Neural cell (in vitro differentiated cells): ENCODE measurements at regions not wholly inside any gene's neighbourhood (a gene's known extent, or its start where the extent isn't known, plus 50 kb on each side); places are given as distances from the start of the nearest gene placed in this dataset.

Source experiments
- H2AFZ ChIP-seq: fragments of 200-600, 300-800 bp; sonication (generic), shearing (Covaris generic); 2 replicates; pipeline ENCODE4 v1.6.0; 2014; ENCODE audit warnings: low read depth, mild to moderate bottlenecking, antibody characterized with exemption, low read length, moderate library complexity
- H3F3A ChIP-seq: fragments of 200-600 bp; shearing (Covaris generic); 2 replicates; pipeline ENCODE4 v1.6.1; 2016; ENCODE audit warnings: mild to moderate bottlenecking, moderate library complexity, mixed read lengths, antibody characterized with exemption, low read length; ENCODE audit not compliant: insufficient read depth, poor library complexity, severe bottlenecking
- H3K27ac ChIP-seq: fragments of 200-600, 300-800 bp; sonication (generic), shearing (Covaris generic); 2 replicates; pipeline ENCODE4 v1.5.1; 2014; ENCODE audit warnings: mild to moderate bottlenecking, low read length, moderate library complexity
- H3K27me3 ChIP-seq: fragments of 300-800, 200-600 bp; sonication (generic), shearing (Covaris generic); 2 replicates; pipeline ENCODE4 v1.6.0; 2014; ENCODE audit warnings: mild to moderate bottlenecking, low read depth, low read length, moderate library complexity; ENCODE audit not compliant: insufficient read depth
- H3K36me3 ChIP-seq: fragments of 300-800, 200-600 bp; sonication (generic), shearing (Covaris generic); 2 replicates; pipeline ENCODE4 v1.5.1; 2014; ENCODE audit warnings: mild to moderate bottlenecking, antibody characterized with exemption, low read length, moderate library complexity; ENCODE audit not compliant: insufficient read depth
- H3K4me2 ChIP-seq: fragments of 300-800, 200-600 bp; sonication (generic), shearing (Covaris generic); 2 replicates; pipeline ENCODE4 v1.6.0; 2014; ENCODE audit warnings: mild to moderate bottlenecking, low read length
- H3K4me3 ChIP-seq: fragments of 300-800, 200-600 bp; sonication (generic), shearing (Covaris generic); 2 replicates; pipeline ENCODE4 v1.5.1; 2014; ENCODE audit warnings: mild to moderate bottlenecking, low read length, moderate library complexity
- H3K79me2 ChIP-seq: fragments of 200-600 bp; shearing (Covaris generic); replicated peaks from 2 replicates; pipeline ENCODE4 v1.6.0; 2014; ENCODE audit warnings: mild to moderate bottlenecking, low read length, moderate library complexity; ENCODE audit not compliant: insufficient read depth
- H3K9ac ChIP-seq: fragments of 300-800, 200-600 bp; sonication (generic), shearing (Covaris generic); 2 replicates; pipeline ENCODE4 v1.6.1; 2016; ENCODE audit warnings: mild to moderate bottlenecking, low read length, mixed read lengths
- H3K9me2 ChIP-seq: fragments of 200-600 bp; shearing (Covaris generic); 2 replicates; pipeline ENCODE4 v1.6.1; 2016; ENCODE audit warnings: mild to moderate bottlenecking, low read length, mixed read lengths; ENCODE audit not compliant: insufficient read depth
- H3K9me3 ChIP-seq: fragments of 200-600, 300-800 bp; sonication (generic), shearing (Covaris generic); 2 replicates; pipeline ENCODE4 v1.6.1; 2016; ENCODE audit warnings: mild to moderate bottlenecking, mixed run types, low read length, moderate library complexity, mixed read lengths
- H4K20me1 ChIP-seq: fragments of 200-600 bp; shearing (Covaris generic); 2 replicates; pipeline ENCODE4 v1.6.1; 2016; ENCODE audit warnings: mild to moderate bottlenecking, mixed run types; ENCODE audit not compliant: insufficient read depth
- CTCF ChIP-seq: fragments of 450-650 bp; IDR thresholded peaks from 2 replicates; pipeline ENCODE4 v1.5.1; 2014; ENCODE audit warnings: antibody characterized with exemption, mild to moderate bottlenecking, moderate library complexity; ENCODE audit not compliant: poor library complexity, severe bottlenecking
- EP300 ChIP-seq: fragments of 450-650 bp; conservative IDR thresholded peaks from 2 replicates; pipeline ENCODE4 v1.6.1; 2014; ENCODE audit warnings: antibody characterized with exemption, mild to moderate bottlenecking, moderate library complexity; ENCODE audit not compliant: poor library complexity, severe bottlenecking
- EZH2 ChIP-seq: fragments of 200-600, 300-800 bp; shearing (Covaris generic), sonication (generic); IDR thresholded peaks from 2 replicates; pipeline ENCODE4 v1.6.1; 2014; ENCODE audit warnings: antibody characterized with exemption, low read length, borderline replicate concordance, mild to moderate bottlenecking; ENCODE audit not compliant: insufficient read depth, poor library complexity, severe bottlenecking
- MXI1 ChIP-seq: fragments of 450-650 bp; conservative IDR thresholded peaks from 2 replicates; pipeline ENCODE4 v1.6.1; 2014; ENCODE audit warnings: antibody characterized with exemption, mild to moderate bottlenecking; ENCODE audit not compliant: poor library complexity, severe bottlenecking
- POLR2AphosphoS5 ChIP-seq: IDR thresholded peaks from 2 replicates; pipeline ENCODE4 v1.6.1; 2012
- RAD21 ChIP-seq: fragments of 450-650 bp; conservative IDR thresholded peaks from 2 replicates; pipeline ENCODE4 v1.6.1; 2014; ENCODE audit warnings: antibody characterized with exemption, mild to moderate bottlenecking, moderate library complexity
- SMC3 ChIP-seq: fragments of 450-650 bp; conservative IDR thresholded peaks from 2 replicates; pipeline ENCODE4 v1.6.1; 2014; ENCODE audit warnings: antibody characterized with exemption, mild to moderate bottlenecking, moderate library complexity; ENCODE audit not compliant: poor library complexity
- TAF1 ChIP-seq: IDR thresholded peaks from 2 replicates; pipeline ENCODE4 v1.6.1; 2012; ENCODE audit warnings: low read depth
- TF ChIP-seq, protein P1 (sequence below): IDR thresholded peaks from 2 replicates; pipeline ENCODE4 v1.6.1; 2012; ENCODE audit warnings: borderline replicate concordance

DNA sequence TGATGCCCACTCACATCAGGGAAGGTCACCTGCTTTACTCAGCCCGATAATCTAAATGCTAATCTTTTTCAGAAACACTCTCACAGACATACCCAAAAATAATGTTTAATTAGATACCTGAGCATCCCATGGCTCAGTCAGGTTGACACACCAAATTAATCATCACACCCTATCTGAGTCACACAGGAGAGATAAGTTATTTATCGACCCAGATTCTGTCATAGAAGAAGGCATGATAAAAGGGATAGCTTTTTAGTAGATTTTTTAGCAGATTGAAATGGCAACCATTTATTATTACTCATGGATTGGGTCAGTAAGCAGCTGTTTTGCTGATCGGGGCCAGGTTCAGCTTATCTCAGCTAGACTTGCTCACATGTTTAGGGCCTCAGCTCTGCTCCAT, 97.8 kb upstream of the TYRP1 start:
- Histone ChIP-seq H2AFZ (no peak overlapping the region), H3K79me2 (no peaks in the 10 kb centered on the region), H3K27ac (no peak overlapping the region)

GRCh38 chr9:12604164-12604821, 88.9 kb upstream of the TYRP1 start:
- no peak overlapping the region for H2AFZ ChIP-seq
- no peak overlapping the region for H3K27ac ChIP-seq
- H3K36me3 ChIP-seq: no peaks in the 10 kb centered on the region
- no peak for TF ChIP-seq SMC3
- TF ChIP-seq CTCF: no peak
- TF ChIP-seq, protein P1, sequence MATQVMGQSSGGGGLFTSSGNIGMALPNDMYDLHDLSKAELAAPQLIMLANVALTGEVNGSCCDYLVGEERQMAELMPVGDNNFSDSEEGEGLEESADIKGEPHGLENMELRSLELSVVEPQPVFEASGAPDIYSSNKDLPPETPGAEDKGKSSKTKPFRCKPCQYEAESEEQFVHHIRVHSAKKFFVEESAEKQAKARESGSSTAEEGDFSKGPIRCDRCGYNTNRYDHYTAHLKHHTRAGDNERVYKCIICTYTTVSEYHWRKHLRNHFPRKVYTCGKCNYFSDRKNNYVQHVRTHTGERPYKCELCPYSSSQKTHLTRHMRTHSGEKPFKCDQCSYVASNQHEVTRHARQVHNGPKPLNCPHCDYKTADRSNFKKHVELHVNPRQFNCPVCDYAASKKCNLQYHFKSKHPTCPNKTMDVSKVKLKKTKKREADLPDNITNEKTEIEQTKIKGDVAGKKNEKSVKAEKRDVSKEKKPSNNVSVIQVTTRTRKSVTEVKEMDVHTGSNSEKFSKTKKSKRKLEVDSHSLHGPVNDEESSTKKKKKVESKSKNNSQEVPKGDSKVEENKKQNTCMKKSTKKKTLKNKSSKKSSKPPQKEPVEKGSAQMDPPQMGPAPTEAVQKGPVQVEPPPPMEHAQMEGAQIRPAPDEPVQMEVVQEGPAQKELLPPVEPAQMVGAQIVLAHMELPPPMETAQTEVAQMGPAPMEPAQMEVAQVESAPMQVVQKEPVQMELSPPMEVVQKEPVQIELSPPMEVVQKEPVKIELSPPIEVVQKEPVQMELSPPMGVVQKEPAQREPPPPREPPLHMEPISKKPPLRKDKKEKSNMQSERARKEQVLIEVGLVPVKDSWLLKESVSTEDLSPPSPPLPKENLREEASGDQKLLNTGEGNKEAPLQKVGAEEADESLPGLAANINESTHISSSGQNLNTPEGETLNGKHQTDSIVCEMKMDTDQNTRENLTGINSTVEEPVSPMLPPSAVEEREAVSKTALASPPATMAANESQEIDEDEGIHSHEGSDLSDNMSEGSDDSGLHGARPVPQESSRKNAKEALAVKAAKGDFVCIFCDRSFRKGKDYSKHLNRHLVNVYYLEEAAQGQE: no peak
- no peak for TF ChIP-seq EP300
- TF ChIP-seq TAF1: no peak
- TF ChIP-seq RAD21: no peak
- no peaks in the 10 kb centered on the region for H3K27me3 ChIP-seq
- H3F3A ChIP-seq: no peaks in the 10 kb centered on the region
- H3K9ac ChIP-seq: no peak overlapping the region
- H3K4me2 ChIP-seq: no peak overlapping the region
- no peaks in the 10 kb centered on the region for H3K9me3 ChIP-seq
- no peaks in the 10 kb centered on the region for H3K79me2 ChIP-seq
- no peak overlapping the region for H3K4me3 ChIP-seq
- H3K9me2 ChIP-seq: no peaks in the 10 kb centered on the region
- H4K20me1 ChIP-seq: no peaks in the 10 kb centered on the region

More for the DNA sequence above, 97.8 kb upstream of the TYRP1 start:
- Histone ChIP-seq H3K9me3 (no peaks in the 10 kb centered on the region), H3F3A (no peaks in the 10 kb centered on the region), H3K4me2 (no peak overlapping the region), H3K36me3 (no peaks in the 10 kb centered on the region), H3K4me3 (no peak overlapping the region), H4K20me1 (no peaks in the 10 kb centered on the region), H3K9ac (no peak overlapping the region), H3K27me3 (no peaks in the 10 kb centered on the region), H3K9me2 (no peaks in the 10 kb centered on the region)
- no peak for TF ChIP-seq CTCF
- no peak for TF ChIP-seq RAD21
- TF ChIP-seq SMC3: no peak
- no peak for TF ChIP-seq TAF1
- TF ChIP-seq EP300: no peak
- TF ChIP-seq EZH2: no peak
- no peak for TF ChIP-seq MXI1
- no peak for TF ChIP-seq POLR2AphosphoS5
- TF ChIP-seq, protein P1: no peak
